Neural progenitor cell (in vitro differentiated cells): ENCODE measurements at regions not wholly inside any gene's neighbourhood (a gene's known extent, or its start where the extent isn't known, plus 50 kb on each side); places are given as distances from the start of the nearest gene placed in this dataset.

ENCODE experiments used
- DNase-seq: peaks from one replicate; pipeline ENCODE4 v3.0.0-alpha.2; 2016; ENCODE audit warnings: low spot score
- H2AFZ ChIP-seq: fragments of 200-600 bp; sonication (generic); replicated peaks from 2 replicates; pipeline ENCODE4 v1.6.1; 2016; ENCODE audit warnings: antibody characterized with exemption
- H3F3A ChIP-seq: fragments of 200-600 bp; sonication (generic); 2 replicates; pipeline ENCODE4 v1.6.1; 2016; ENCODE audit warnings: antibody characterized with exemption, low read depth
- H3K27ac ChIP-seq: fragments of 200-600 bp; sonication (generic); 2 replicates; pipeline ENCODE4 v1.5.1; 2016; ENCODE audit warnings: mild to moderate bottlenecking
- H3K27me3 ChIP-seq: fragments of 200-600 bp; sonication (generic); 2 replicates; pipeline ENCODE4 v1.6.1; 2016; ENCODE audit warnings: mild to moderate bottlenecking, moderate library complexity
- H3K36me3 ChIP-seq: fragments of 200-600 bp; sonication (generic); 2 replicates; pipeline ENCODE4 v1.5.1; 2016
- H3K4me1 ChIP-seq: fragments of 200-600 bp; sonication (generic); 2 replicates; pipeline ENCODE4 v1.6.1; 2016; ENCODE audit warnings: mixed run types
- H3K4me2 ChIP-seq: fragments of 200-600 bp; sonication (generic); 2 replicates; pipeline ENCODE4 v1.6.1; 2016
- H3K4me3 ChIP-seq: fragments of 200-600 bp; sonication (generic); 2 replicates; pipeline ENCODE4 v1.5.1; 2016
- H3K79me2 ChIP-seq: fragments of 200-600 bp; sonication (generic); 2 replicates; pipeline ENCODE4 v1.6.1; 2016; ENCODE audit warnings: low read depth
- H3K9ac ChIP-seq: fragments of 200-600 bp; sonication (generic); 2 replicates; pipeline ENCODE4 v1.6.1; 2016
- H3K9me3 ChIP-seq: fragments of 200-600 bp; sonication (generic); 2 replicates; pipeline ENCODE4 v1.5.1; 2016; ENCODE audit warnings: low read depth
- H4K20me1 ChIP-seq: fragments of 200-600 bp; sonication (generic); 2 replicates; pipeline ENCODE4 v1.6.1; 2016; ENCODE audit warnings: low read depth
- H3K27ac Mint-ChIP-seq: 3 replicates; pipeline ENCODE4 v1.8.0; 2021; ENCODE audit warnings: mixed read lengths
- H3K27me3 Mint-ChIP-seq: 2 replicates; pipeline ENCODE4 v1.8.0; 2022; ENCODE audit warnings: low read depth, mild to moderate bottlenecking, inconsistent platforms, moderate library complexity, mixed read lengths; ENCODE audit not compliant: insufficient read depth
- H3K36me3 Mint-ChIP-seq: 3 replicates; pipeline ENCODE4 v1.8.0; 2021; ENCODE audit warnings: mixed read lengths
- H3K4me1 Mint-ChIP-seq: 3 replicates; pipeline ENCODE4 v1.8.0; 2021; ENCODE audit warnings: mixed read lengths
- H3K4me3 Mint-ChIP-seq: 3 replicates; pipeline ENCODE4 v1.8.0; 2021; ENCODE audit warnings: mild to moderate bottlenecking, moderate library complexity, mixed read lengths
- H3K9me3 Mint-ChIP-seq: 3 replicates; pipeline ENCODE4 v1.8.0; 2020; ENCODE audit warnings: mixed read lengths
- CTCF ChIP-seq: fragments of 200-600 bp; sonication (generic); IDR thresholded peaks from 2 replicates; pipeline ENCODE4 v1.5.1; 2017; ENCODE audit warnings: antibody characterized with exemption, mild to moderate bottlenecking
- EZH2 ChIP-seq: fragments of 200-600 bp; sonication (generic); IDR thresholded peaks from 2 replicates; pipeline ENCODE4 v1.6.1; 2017; ENCODE audit warnings: antibody characterized with exemption, mild to moderate bottlenecking, moderate library complexity
- EZH2phosphoT487 ChIP-seq: fragments of 200-600 bp; sonication (generic); IDR thresholded peaks from 2 replicates; pipeline ENCODE4 v1.6.1; 2017; ENCODE audit warnings: antibody characterized with exemption

- Mint-ChIP-seq H3K36me3 (no peaks in the 10 kb centered on the region), H3K9me3 (peaks cover 8% of the 10 kb centered on the region), H3K27me3 (peaks cover 3% of the 10 kb centered on the region), H3K27ac (no peak overlapping the region), H3K4me1 (no peaks in the 10 kb centered on the region), H3K4me3 (no peak overlapping the region)
- H3K9me3 ChIP-seq: no peaks in the 10 kb centered on the region
- H4K20me1 ChIP-seq: no peaks in the 10 kb centered on the region
- H3K79me2 ChIP-seq: no peaks in the 10 kb centered on the region
- no peaks in the 10 kb centered on the region for H3F3A ChIP-seq
- no peak overlapping the region for H2AFZ ChIP-seq
- H3K4me3 ChIP-seq: no peak overlapping the region
- H3K27me3 ChIP-seq: no peaks in the 10 kb centered on the region
- TF ChIP-seq EZH2phosphoT487: no peak
- H3K9ac ChIP-seq: no peak overlapping the region
- H3K27ac ChIP-seq: no peak overlapping the region
- DNase-seq: no peak
- no peaks in the 10 kb centered on the region for H3K36me3 ChIP-seq
- no peak overlapping the region for H3K4me2 ChIP-seq
- no peaks in the 10 kb centered on the region for H3K4me1 ChIP-seq
These were observed 347.8 kb downstream of the DUSP10 start for GRCh38 chr1:221394011-221394544.

- Histone ChIP-seq H4K20me1 (no peaks in the 10 kb centered on the region), H3K36me3 (no peaks in the 10 kb centered on the region), H3K27me3 (no peaks in the 10 kb centered on the region), H3K4me3 (no peak overlapping the region), H3K9me3 (no peaks in the 10 kb centered on the region), H3K9ac (no peak overlapping the region), H3F3A (no peaks in the 10 kb centered on the region), H3K4me2 (no peak overlapping the region), H3K27ac (no peak overlapping the region), H3K79me2 (no peaks in the 10 kb centered on the region), H3K4me1 (no peaks in the 10 kb centered on the region), H2AFZ (no peak overlapping the region)
- DNase-seq: no peak
- Mint-ChIP-seq H3K4me1 (no peaks in the 10 kb centered on the region), H3K27ac (no peak overlapping the region), H3K9me3 (peaks cover 9% of the 10 kb centered on the region), H3K27me3 (no peaks in the 10 kb centered on the region), H3K36me3 (no peaks in the 10 kb centered on the region), H3K4me3 (no peak overlapping the region)
- no peak for TF ChIP-seq EZH2phosphoT487
- no peak for TF ChIP-seq CTCF
- TF ChIP-seq EZH2: no peak
These were observed 345.4 kb downstream of the DUSP10 start for GRCh38 chr1:221396526-221396925.

- Mint-ChIP-seq H3K4me1 (no peaks in the 10 kb centered on the region), H3K4me3 (no peak overlapping the region), H3K9me3 (peaks cover 9% of the 10 kb centered on the region), H3K27me3 (no peaks in the 10 kb centered on the region), H3K27ac (no peak overlapping the region), H3K36me3 (no peaks in the 10 kb centered on the region)
- H3K79me2 ChIP-seq: no peaks in the 10 kb centered on the region
- no peak for DNase-seq
- no peaks in the 10 kb centered on the region for H4K20me1 ChIP-seq
- no peaks in the 10 kb centered on the region for H3K9me3 ChIP-seq
- no peaks in the 10 kb centered on the region for H3K4me1 ChIP-seq
- no peak overlapping the region for H3K4me3 ChIP-seq
- no peaks in the 10 kb centered on the region for H3K36me3 ChIP-seq
- H3F3A ChIP-seq: no peaks in the 10 kb centered on the region
- no peak overlapping the region for H3K4me2 ChIP-seq
- no peak overlapping the region for H3K9ac ChIP-seq
- no peaks in the 10 kb centered on the region for H3K27me3 ChIP-seq
- TF ChIP-seq EZH2: no peak
- no peak for TF ChIP-seq CTCF
- TF ChIP-seq EZH2phosphoT487: no peak
- no peak overlapping the region for H3K27ac ChIP-seq
- H2AFZ ChIP-seq: no peak overlapping the region
These were observed 344.7 kb downstream of the DUSP10 start for GRCh38 chr1:221397141-221397540.

- no peak overlapping the region for H3K27ac ChIP-seq
- no peaks in the 10 kb centered on the region for H3K27me3 ChIP-seq
- no peak overlapping the region for H2AFZ ChIP-seq
- H3F3A ChIP-seq: no peaks in the 10 kb centered on the region
- no peak overlapping the region for H3K4me2 ChIP-seq
- TF ChIP-seq EZH2phosphoT487: no peak
- TF ChIP-seq EZH2: no peak
- no peak for TF ChIP-seq CTCF
- no peaks in the 10 kb centered on the region for H4K20me1 ChIP-seq
- H3K79me2 ChIP-seq: no peaks in the 10 kb centered on the region
- no peak for DNase-seq
- no peak overlapping the region for H3K9ac ChIP-seq
- H3K36me3 ChIP-seq: no peaks in the 10 kb centered on the region
- no peaks in the 10 kb centered on the region for H3K4me1 ChIP-seq
- H3K9me3 ChIP-seq: no peaks in the 10 kb centered on the region
- Mint-ChIP-seq H3K27me3 (no peaks in the 10 kb centered on the region), H3K27ac (no peak overlapping the region), H3K9me3 (peaks cover 9% of the 10 kb centered on the region), H3K4me3 (no peak overlapping the region), H3K4me1 (no peaks in the 10 kb centered on the region), H3K36me3 (no peaks in the 10 kb centered on the region)
- H3K4me3 ChIP-seq: no peak overlapping the region
These were observed 344.3 kb downstream of the DUSP10 start for GRCh38 chr1:221397606-221398005.
